Umbilical cord (tissue), 1 donor: ENCODE measurements at regions not wholly inside any gene's neighbourhood (a gene's known extent, or its start where the extent isn't known, plus 50 kb on each side); places are given as distances from the start of the nearest gene placed in this dataset.
A peak's percentile ranks its signal among the peaks of the same experiment; 100 is the strongest.

Source experiments
- DNase-seq: peaks from one replicate; pipeline ENCODE4 v3.0.0-alpha.2; 2015; ENCODE audit warnings: low spot score

DNA sequence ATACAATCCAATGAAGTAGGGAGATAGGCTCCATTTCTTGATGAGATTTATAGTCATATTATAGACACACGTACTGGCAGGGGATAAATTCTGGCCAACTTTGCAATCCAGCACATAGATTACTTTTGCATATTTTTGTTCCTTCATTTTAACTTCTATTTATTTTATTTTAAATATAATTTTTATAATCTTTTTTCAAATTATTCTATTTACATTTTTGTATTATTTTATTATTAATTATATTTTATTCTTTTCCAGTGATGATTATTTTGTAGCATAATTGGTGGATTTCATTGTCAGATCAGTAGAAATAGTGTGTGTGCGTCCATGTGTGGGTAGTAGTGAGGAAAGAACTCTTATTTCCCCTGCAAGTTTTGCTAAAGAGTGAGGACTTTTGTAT, 980.1 kb upstream of the TYRP1 start:
- no peak for DNase-seq

DNA sequence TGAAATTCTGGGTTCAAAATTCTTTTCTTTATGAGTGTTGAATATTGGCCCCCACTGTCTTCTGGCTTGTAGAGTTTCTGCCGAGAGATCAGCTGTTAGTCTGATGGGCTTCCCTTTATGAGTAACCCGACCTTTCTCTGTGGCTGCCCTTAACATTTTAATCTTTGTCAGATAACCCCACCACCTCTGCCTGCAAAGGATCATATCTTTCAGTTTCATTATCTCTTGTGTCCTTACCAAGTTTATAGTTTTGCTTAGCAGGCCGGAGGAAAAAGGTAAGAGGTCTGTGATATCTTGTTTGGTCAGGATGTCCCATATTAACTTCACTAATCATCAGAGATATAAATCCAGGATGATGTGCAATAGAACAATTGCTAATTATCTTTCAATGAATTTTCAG, 970.2 kb upstream of the TYRP1 start:
- no peak for DNase-seq

DNA sequence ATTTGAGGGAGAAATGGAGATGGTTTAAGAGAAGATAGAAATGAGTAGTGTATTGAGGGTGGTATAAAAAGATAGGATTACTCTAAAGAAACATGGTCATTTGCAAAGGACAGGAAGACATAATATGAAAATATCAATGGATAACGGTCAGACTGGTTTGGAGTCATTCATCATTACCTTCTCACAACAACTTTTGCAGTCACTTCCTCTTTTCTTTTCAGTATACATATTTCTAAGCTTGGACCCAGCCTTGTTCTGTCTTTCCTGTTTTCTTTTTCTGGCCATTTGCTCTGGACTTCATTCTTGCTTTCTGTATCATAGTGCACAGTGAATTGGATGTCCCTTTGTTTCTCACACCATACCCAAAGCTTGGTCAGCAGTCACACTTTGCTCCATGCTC, 966.5 kb upstream of the TYRP1 start:
- DNase-seq: no peak

DNA sequence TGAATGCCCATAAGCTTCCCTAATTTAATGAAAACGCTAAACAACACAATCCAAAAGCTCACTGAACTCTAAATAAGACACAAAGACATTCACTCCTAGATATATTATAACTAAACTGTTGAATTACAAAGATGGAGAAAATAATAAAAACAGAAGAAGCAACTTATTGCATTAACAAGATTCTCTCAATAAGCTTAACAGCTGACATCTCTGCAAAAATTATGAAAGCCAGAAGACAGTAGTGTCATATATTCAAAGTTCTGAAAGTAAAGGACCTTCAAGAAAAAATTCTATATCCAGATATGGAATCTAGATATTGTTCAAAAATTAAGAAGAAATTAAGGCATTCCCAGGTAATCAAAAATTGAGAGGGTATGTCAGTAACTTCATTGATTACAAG, 957.8 kb upstream of the TYRP1 start:
- DNase-seq: no peak

DNA sequence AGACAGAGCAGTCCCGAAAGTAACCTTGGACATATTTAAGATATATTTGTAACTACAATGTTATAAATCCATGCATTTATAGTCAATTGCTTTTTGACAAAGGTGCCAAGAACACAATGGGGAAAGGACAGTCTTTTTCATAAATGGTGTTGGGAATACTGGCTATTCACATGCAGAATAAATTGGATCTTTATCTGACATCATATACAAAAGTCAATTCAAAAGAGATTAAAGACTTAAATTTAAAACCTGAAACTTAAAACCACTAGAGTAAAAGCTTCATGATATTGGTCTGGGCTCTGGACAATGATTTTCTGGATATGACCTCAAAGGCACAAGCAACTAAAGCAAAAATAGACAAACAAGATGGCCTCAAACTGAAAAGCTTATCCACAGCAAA, 950.7 kb upstream of the TYRP1 start:
- no peak for DNase-seq

DNA sequence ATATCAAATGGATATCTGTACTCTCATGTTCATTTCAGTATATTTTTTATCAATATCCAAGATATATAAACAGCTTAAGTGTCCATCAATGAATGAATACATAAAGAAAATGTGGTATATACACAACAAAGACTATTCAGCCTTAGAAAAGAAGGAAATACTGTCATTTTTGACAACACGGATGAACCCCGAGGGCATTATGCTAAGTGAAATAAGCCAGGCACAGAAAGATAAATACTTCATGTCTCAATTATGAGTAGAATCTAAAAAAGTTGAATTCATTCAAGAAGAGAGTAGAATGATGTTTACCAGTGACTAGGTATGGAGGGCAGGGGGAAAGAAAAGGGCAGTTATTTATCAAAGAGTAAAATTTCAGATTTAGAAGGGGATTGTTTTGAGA, 949.8 kb upstream of the TYRP1 start:
- peak; percentile 44 for DNase-seq

DNA sequence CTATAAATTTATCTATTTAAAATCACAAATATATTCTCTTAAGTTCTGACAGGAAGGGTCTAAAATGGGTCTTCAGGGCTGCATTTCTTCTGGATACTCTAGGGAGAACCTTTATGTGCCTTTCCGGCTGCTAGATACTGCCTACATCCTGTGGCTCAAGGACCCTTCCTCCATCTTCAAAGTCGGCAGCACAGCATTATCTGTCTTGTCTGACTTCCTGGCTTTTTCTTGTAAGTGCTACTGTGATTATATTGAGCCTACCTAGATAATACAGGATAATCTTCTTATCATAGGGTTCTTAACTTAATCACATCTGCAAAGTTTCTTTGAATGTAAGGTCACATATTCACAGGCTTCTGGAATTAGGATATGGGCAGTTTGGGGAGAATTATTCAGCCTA, 943.8 kb upstream of the TYRP1 start:
- DNase-seq: peak; percentile 6

DNA sequence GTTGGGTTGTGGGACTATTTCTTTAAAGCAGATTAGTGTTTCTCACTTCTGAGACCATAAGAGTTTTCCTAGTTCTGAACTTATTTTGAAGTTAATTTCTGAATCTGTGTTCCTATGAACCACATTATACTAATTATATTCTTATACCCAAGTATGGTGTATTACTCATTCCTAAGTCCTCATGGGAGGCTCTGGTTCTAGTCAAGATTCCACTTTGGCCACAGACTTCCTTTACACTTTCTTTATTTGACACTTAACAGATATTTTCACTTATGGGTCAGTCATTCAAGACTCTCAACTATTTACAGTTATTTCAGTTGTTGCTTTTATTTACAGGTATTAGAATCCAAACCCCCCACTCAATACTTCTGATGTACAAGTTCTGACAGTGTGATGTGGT, 937.2 kb upstream of the TYRP1 start:
- DNase-seq: no peak

DNA sequence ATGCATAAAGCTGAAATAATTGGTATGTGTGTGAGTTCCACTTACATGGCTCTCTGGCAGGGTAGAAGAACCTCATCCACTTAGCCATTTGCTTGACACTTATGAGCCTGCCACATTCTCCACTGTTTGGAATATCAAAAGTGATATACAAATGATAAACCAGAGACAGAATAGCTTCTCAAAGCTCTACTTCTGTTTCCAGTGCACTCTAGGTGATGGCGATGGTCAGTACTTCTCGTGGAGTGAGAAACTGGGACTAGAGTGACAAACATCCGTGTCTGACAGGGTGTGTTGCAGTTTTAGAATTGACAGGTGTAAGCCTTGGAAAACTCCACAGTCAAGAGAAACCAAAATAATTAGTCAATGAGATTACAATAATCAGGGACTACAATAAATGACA, 935.8 kb upstream of the TYRP1 start:
- DNase-seq: no peak

DNA sequence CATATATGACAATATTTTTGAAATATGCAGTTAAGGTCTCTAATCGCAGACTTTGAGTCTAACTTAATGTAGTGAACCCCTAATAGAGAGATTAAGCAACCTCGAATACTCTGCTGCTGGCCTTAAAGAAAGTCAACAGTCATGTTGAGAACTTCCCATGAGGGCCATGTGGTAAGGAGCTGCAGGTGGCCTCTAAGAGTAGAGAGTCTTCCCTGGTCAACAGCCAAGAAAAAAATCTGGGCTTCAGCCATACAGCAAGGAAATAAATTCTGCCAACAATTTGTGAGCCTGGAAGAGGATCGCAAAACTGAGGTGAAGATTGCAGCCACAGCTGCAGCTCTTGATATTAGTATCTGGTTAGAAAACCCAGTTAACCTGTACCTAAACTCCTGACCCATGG, 935.2 kb upstream of the TYRP1 start:
- no peak for DNase-seq

DNA sequence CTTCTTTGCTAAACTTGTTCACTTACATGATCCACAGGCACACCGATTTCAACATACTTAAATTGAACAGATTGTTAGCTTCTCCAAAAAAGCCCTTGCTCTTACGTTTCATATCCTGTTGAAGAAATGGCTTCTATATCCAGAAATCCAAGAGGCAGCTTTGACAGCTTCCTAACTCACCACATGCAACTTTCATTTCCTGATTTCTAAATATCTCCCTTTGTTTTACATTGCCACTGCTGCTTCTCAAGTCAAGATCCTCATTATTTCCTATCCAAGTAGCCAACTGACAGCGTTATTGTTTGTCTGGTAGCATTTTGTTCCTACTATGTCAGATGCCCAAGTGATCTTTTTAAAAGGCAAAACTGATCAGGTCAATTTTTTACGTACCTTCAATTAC, 913.2 kb upstream of the TYRP1 start:
- peak; percentile 20 for DNase-seq

DNA sequence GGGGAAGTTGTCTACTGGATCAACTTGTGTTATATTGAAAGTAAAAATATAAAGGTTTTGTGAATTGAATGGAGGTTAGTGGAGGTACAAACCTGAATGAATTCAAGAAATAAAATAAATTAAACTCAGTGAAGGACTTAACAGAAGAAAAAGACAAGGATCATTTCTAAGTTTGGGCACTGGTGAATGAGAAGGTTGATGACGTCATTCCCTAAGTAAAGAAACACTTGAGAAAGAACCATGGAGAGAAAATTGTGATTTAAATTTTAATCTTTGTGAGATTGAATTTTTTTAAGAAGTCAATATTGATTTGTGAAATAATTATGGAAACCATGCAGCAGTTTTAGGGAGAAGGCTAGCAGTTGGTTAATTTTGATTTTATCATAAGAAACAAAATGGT, 900.3 kb upstream of the TYRP1 start:
- no peak for DNase-seq

DNA sequence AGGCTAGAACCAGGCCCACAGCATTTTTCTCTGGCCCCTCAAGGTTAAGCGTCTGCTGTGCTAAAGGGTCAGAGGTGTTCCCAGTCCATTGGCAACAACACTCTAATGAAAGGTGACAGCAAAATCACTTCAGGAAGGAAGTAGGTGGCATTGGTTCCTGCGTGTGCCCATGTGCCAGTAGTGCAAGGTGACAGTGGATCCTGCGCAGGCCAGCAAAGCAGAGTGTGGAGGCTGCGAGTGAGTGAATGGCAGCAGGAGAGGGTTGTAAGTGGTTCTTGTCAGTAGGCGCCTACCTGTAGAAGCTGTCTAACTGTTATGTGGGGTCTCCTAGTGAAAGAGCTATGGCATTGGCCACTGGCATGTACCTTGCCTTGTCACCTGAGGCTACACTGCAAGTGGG, 898.2 kb upstream of the TYRP1 start:
- DNase-seq: no peak

DNA sequence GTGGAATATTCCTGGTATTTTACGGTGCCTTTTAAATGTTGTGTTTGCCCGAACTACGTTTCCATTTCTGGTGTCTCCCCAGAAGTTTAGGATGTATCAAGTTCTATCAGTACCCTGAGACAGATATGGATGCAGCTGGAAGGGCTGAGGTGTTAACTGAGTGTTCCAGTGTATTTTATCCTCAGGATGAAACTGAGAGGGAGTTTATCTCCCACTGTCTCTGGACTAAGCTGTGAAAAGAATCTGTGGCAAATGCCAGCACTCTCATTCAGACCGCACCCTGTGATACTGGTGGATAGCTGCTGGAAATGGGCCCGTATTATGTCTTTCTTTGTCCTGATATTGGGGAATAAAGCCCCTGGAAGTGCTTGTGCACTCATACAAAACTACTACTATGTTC, 887.2 kb upstream of the TYRP1 start:
- DNase-seq: peak; percentile 2

DNA sequence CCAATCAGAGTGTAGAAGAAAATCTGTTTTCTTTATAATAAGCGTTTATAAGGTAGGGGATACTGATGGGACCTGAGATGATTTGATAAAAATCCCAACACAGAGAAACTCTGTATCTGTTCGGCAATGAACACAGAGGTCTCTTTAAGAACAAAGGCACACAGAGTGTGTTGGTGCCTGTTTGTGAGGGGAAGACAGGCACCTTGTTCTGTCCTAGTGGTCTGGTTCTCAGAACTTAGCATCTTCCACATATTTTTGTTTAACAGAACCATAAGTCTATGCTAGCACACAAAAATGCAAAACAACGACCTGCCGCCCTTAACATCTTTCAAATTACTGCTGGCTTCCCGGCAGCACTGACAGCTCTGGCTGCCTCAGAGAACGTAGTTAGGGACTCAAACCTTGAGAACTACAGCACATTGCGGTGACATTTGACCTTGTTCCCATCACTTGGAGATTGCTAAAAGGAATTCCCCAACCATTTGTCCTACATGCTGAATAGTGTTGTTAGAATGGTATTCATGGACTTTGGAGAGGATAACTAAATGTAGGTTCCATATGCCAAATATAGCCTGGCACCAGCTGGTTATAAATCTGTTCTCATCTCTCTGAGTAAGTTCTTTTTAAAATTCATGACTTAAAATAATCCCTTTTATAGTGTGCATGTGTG, 871.7 kb upstream of the TYRP1 start:
- DNase-seq: peak; percentile 5

DNA sequence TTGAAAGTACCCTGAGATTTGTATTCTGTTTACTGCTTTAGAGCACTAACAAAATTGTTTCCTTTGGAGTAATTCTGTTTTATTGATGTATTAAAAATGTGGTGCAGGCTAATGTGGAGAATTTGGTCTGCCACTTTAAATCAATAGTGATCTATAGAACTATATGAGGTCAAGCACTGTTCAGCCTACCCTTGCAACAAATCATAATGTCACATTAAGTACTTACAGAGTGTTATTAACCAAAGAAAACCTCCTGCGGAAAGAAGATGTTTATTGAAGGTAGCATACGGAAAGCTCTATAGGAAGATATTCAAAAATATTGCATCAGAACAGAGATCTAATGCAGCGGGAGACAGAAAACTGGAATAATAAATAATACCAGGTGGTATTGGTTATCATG, 865.0 kb upstream of the TYRP1 start:
- DNase-seq: no peak

DNA sequence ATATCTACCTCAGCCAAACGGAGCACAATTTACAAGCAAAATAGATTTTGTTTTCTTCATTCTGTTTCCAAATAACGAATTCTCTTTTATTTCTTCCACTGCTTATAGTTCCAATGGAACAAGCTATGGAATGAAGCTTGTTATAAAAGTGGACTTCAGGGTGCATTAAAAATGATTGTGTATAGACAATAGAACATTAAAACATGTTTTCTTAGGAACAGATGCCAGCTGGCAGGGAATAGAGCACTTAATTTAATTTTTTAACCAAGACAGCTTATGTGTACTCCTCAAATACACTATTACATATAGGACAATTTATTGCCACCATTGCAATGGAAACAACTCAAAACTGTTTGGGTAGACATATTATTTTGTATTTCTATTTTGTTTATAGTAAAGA, 860.1 kb upstream of the TYRP1 start:
- DNase-seq: no peak

DNA sequence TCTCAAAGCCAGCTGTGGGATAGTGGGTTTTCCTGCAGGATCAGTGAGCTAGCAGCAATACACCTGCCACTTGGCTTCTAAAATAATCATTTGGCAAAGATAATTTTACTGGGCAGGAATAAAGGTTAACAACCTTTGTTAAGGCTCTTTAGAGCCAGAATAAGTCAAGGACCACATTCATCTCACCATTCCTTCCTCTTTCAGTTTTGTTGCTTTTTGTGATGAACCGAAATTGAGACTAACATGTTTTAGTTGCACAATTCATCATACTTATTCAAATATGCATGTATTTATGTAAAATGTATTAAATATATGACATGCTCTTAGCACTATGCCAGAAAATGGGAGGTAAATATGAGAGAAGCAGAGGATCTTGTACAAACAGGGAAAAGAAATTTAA, 824.4 kb upstream of the TYRP1 start:
- DNase-seq: no peak

DNA sequence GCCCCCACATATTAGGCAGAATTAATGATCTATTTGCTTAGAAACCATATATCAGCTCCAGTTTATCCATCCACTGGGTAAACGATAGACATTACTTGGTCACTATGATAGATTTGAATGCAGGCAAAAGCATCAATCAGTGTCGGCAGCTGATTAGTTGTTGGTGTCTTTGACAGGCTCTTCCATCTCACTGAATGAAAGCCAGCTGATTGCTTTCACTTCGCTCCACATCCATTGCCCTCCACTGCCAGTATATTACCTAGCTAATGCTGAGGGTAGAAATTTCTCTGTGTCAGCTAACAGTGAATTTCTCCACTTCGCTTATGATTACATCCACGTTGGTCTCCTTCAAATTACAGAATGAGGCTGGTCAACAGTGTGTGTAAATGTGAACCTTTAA, 821.3 kb upstream of the TYRP1 start:
- DNase-seq: no peak

DNA sequence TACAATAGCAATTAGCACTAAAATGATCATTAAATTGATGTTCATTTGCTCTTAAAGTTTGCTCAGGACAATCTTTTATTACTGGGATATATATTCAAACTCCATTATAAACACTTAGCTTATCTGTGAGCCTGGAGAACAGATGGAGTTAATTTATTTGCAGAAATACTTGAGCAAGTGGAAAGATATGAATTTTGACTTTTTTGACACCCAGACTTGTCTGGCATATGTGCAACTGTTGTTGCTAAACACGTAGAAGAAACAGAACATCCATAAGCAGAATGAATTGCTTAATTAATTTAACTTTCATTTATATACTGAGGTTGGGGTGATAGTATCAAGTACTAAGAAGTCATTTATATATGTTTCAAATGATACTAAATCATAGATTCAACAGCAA, 820.7 kb upstream of the TYRP1 start:
- DNase-seq: no peak

DNA sequence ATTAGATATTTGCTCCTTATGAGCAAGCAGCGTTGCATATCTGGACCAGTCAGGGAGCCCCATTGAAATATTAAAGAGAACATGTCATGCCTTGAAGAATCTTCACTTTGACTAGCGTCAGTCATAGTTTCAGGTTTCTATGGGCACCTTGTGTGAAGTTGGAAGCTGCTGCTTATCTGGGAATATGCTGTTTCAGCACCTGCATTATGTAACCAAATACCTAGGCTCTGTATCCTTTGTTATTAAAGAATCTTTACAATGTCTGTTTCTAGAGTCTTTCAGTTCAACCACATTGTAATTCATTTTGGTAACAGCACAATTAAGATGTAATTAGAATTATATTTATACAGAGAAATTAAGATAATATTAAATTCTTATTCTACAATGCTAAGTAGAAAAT, 818.8 kb upstream of the TYRP1 start:
- DNase-seq: no peak

DNA sequence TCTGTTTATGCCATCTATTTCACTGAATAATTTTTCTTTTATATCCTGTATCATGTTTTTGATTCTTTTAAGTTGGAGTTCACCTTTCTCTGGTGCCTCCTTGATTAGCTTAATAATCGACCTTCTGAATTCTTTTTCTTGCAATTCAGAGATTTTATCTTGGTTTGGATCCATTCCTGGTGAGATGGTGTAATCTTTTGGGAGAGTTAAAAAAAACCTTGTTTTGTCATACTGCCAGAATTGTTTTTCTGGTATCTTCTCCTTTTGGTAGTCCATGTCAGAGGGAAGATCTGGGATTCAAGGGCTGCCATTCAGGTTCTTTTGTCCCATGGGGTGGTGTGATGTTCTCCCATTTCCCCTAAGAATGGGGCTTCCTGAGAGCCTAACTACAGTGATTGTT, 800.8 kb upstream of the TYRP1 start:
- no peak for DNase-seq

DNA sequence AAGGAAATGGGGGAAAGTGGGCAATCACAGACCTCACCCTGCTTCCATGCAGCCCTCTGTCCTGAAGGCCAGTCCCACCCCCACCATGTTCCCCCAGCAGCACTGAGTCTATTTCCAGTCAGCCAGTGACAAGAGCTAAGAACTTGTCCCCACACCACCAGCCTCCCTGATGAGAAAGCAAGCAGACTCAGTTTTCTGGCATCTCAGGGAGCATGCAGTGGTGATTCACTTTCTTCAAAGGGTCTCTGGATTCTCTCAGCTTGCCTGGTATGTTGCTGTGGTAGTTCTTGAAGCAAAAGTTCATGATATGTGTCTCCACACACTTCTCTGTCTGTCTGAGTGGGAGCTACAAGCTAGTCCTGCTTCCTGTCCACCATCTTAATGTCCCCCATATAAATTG, 799.9 kb upstream of the TYRP1 start:
- DNase-seq: no peak

DNA sequence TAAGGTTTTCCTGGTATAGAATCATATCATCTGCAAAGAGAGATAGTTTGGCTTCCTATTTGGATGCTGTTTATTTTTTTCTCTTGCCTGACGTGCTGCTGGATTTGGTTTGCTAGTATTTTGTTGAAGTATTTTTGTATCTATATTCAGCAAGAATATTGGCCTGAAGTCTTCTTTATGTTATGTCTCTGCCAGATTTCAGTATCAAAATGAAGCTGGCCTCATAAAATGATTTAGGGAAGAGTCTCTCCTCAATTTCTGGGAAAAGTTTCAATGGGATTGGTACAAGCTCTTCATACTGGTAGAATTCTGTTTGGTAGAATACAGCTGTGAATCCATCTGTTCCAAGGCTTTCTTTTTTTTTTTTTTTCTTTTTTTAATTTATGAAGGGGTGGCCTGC, 799.0 kb upstream of the TYRP1 start:
- no peak for DNase-seq

DNA sequence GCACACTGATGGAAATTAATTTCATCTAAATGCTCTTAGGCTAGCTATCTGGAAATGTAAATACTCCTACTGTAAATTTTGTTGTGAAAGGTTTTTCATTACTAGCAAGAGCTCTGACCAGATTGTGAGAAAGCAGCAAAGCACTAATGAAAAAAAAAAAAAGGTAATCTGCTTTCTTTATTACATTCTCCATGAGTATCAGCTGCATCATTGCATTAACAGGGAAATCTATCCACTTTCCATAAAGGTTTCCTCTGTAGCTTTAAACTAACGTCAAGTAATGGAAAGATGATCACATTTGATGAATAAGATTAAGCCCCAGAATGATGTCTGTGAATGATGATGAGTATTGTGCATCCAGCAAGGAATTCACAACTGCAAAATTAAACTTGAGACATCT, 790.6 kb upstream of the TYRP1 start:
- DNase-seq: no peak
